ENCODE measurements at regions not wholly inside any gene's neighbourhood (a gene's known extent, or its start where the extent isn't known, plus 50 kb on each side); places are given as distances from the start of the nearest gene placed in this dataset.

DNA sequence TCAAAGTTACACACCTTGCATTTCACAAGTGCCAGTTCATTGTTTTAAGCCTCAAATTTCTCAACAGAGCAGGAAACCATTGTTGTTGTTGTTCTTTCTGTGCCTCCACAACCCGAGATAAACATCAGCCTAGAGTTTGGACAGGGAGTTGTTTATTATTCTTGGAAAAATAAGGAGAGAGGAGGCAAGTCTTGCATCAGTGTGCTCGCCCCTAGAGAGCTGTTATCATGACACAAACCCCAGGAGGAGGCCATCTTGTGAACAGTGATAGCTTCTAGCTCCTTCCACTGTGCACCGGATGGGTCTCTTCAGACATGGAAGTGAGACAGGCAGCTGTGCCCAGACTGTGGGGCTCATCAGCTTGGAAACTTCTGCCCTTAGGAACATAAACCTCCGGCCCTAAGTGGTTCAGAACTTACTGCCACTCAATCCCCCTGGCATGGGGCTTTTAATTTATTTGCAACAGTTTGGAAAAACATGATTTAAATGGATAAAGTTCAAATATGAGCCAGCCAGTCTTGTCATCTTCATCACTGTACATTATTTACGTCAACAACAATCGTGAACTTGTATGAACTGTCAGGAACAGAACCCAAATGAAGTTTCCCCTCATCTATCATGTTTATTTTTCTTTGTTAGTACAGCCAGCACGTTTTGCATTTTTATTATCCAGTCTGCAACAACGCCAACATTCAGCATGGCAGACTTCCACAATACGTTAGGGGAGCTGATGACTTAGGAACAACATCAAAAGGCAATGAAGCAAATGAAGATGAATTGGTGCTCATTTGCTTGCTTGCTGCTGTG is 181.7 kb upstream of the S1PR3 start:
- peaks cover 5% of the 10 kb centered on the region for H3K4me1 Mint-ChIP-seq

DNA sequence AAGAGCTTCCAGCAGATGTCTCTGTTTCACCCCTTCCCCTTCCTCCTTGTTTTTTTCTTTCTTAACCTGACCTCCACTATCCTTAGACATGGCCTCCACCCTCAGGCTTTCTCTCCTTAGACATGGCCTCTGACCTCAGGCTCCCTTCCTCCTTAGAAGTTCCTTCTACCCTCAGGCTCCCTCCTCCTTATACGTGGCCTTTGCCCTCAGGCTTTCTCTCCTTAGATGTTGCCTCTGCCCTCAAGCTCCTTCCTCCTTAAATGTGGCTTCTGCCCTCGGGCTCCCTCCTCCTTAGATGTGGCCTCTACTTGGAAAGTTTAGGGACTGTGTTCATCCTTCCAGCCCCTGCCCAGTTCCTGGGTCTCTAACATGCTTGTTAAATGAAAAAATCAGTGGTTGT is 180.4 kb upstream of the S1PR3 start:
- H3K4me2 ChIP-seq (replicated peaks; ENCODE audit: extremely low read depth, low read length, poor library complexity, severe bottlenecking), result no peak overlapping the region

More for the DNA sequence above, 181.7 kb upstream of the S1PR3 start:
- H3K36me3 Mint-ChIP-seq, result no peaks in the 10 kb centered on the region
- no peak overlapping the region for H3K27ac Mint-ChIP-seq
- Histone ChIP-seq H4K20me1 (ENCODE audit: insufficient read depth, low read length) (no peaks in the 10 kb centered on the region), H3K79me2 (ENCODE audit: insufficient read depth, low read length) (no peaks in the 10 kb centered on the region), H3K4me3 (replicated peaks in 1 of 3; ENCODE audit: low read depth in 2 of 3, low read length in 3 of 3) (no peak overlapping the region), H3K36me3 (replicated peaks in 1 of 2; ENCODE audit: control insufficient read depth in 1 of 2, insufficient read depth in 2 of 2, low read length in 2 of 2) (no peaks in the 10 kb centered on the region), H3K9me3 (replicated peaks in 1 of 2; ENCODE audit: control insufficient read depth in 1 of 2, insufficient read depth in 1 of 2, low read length in 2 of 2) (no peaks in the 10 kb centered on the region), H3K4me1 (ENCODE audit: control insufficient read depth in 1 of 2, insufficient read depth in 2 of 2, low read length in 2 of 2) (no peaks in the 10 kb centered on the region), H2AFZ (ENCODE audit: insufficient read depth, low read depth, low read length, poor library complexity, severe bottlenecking) (no peak overlapping the region), H3K27ac (ENCODE audit: low read depth in 1 of 2, low read length in 2 of 2) (no peak overlapping the region), H3K27me3 (ENCODE audit: control insufficient read depth in 2 of 2, insufficient read depth in 2 of 2, low read length in 2 of 2) (peaks cover 8 to 43% of the 10 kb centered on the region in 2 donors), H3K9ac (ENCODE audit: insufficient read depth, low read length, poor library complexity, severe bottlenecking) (no peak overlapping the region), H3K4me2 (replicated peaks; ENCODE audit: extremely low read depth, low read length, poor library complexity, severe bottlenecking) (no peak overlapping the region)
- H3K27me3 Mint-ChIP-seq (ENCODE audit: low read depth in 3 of 3), result peaks cover 20 to 61% (median 59%) of the 10 kb centered on the region in 3 donors
- intact Hi-C loops (cut with micrococcal nuclease), result no loop called here
- no peak for TF ChIP-seq CTCF (IDR thresholded peaks at IDR 0.05)
- peaks cover 0 to 7% (median 0%) of the 10 kb centered on the region in 7 donors for H3K9me3 Mint-ChIP-seq
- WGBS (ENCODE audit: insufficient coverage), result 74% methylated on average over 2 of the region's 9 CpGs
- DNase-seq, result no peak
- H3K4me3 Mint-ChIP-seq, result peak overlapping the region in 1 of 2 donors; percentile 18

More for the DNA sequence above, 180.4 kb upstream of the S1PR3 start:
- Histone ChIP-seq H3K4me3 (replicated peaks in 1 of 3; ENCODE audit: low read depth in 2 of 3, low read length in 3 of 3) (no peak overlapping the region), H3K27ac (ENCODE audit: low read depth in 1 of 2, low read length in 2 of 2) (no peak overlapping the region), H3K9me3 (replicated peaks in 1 of 2; ENCODE audit: control insufficient read depth in 1 of 2, insufficient read depth in 1 of 2, low read length in 2 of 2) (no peaks in the 10 kb centered on the region), H3K9ac (ENCODE audit: insufficient read depth, low read length, poor library complexity, severe bottlenecking) (no peak overlapping the region), H2AFZ (ENCODE audit: insufficient read depth, low read depth, low read length, poor library complexity, severe bottlenecking) (no peak overlapping the region), H4K20me1 (ENCODE audit: insufficient read depth, low read length) (no peaks in the 10 kb centered on the region), H3K36me3 (replicated peaks in 1 of 2; ENCODE audit: control insufficient read depth in 1 of 2, insufficient read depth in 2 of 2, low read length in 2 of 2) (no peaks in the 10 kb centered on the region), H3K79me2 (ENCODE audit: insufficient read depth, low read length) (no peaks in the 10 kb centered on the region), H3K4me1 (ENCODE audit: control insufficient read depth in 1 of 2, insufficient read depth in 2 of 2, low read length in 2 of 2) (no peaks in the 10 kb centered on the region), H3K27me3 (ENCODE audit: control insufficient read depth in 2 of 2, insufficient read depth in 2 of 2, low read length in 2 of 2) (peaks cover 12 to 55% of the 10 kb centered on the region in 2 donors)
- H3K27ac Mint-ChIP-seq, result peak overlapping the region in 1 of 7 donors; percentile 28
- WGBS (ENCODE audit: insufficient coverage), result 71% methylated on average over 1 of the region's 2 CpGs
- no peak overlapping the region for H3K4me3 Mint-ChIP-seq
- DNase-seq, result no peak
- intact Hi-C loops (cut with micrococcal nuclease), result no loop called here
- TF ChIP-seq CTCF (IDR thresholded peaks at IDR 0.05), result no peak
- H3K4me1 Mint-ChIP-seq, result peaks cover 5% of the 10 kb centered on the region
- peaks cover 0 to 7% (median 0%) of the 10 kb centered on the region in 7 donors for H3K9me3 Mint-ChIP-seq
- no peaks in the 10 kb centered on the region for H3K36me3 Mint-ChIP-seq
- H3K27me3 Mint-ChIP-seq (ENCODE audit: low read depth in 3 of 3), result peaks cover 29 to 70% (median 68%) of the 10 kb centered on the region in 3 donors

All from CD14-positive monocyte (primary cell).